ENCODE measurements at regions not wholly inside any gene's neighbourhood (a gene's known extent, or its start where the extent isn't known, plus 50 kb on each side); places are given as distances from the start of the nearest gene placed in this dataset.
"Not testable (repeated sequence)": the region's sequence is repeated elsewhere in the genome, so short reads cannot be mapped to it uniquely, and the experiment has no call there.

- not testable (repeated sequence) for TF ChIP-seq POLR2A, TAF1, POLR2AphosphoS5, POU2F2 (IDR thresholded peaks at IDR 0.05; ENCODE audit: low read depth, low read length)
- TF ChIP-seq PAX5 (IDR thresholded peaks at IDR 0.05; ENCODE audit: insufficient read depth, low read length, severe bottlenecking), result peak; percentile 54
Observed at GRCh38 chr10:27354643-27355270, 114.2 kb upstream of the ACBD5 start.
